ENCODE measurements at regions not wholly inside any gene's neighbourhood (a gene's known extent, or its start where the extent isn't known, plus 50 kb on each side); places are given as distances from the start of the nearest gene placed in this dataset.

GRCh38 chr9:80586786-80587330 is 1015.1 kb downstream of the TLE4 start:
- H2BK12ac ChIP-seq (ENCODE audit: insufficient read length, low read depth, low read length), result no peak overlapping the region
- Mint-ChIP-seq H3K36me3 (ENCODE audit: insufficient read depth in 1 of 3, low read depth in 3 of 3) (no peaks in the 10 kb centered on the region), H3K27ac (no peak overlapping the region), H3K4me3 (no peak overlapping the region), H3K9me3 (no peaks in the 10 kb centered on the region), H3K27me3 (ENCODE audit: low read depth) (no peaks in the 10 kb centered on the region), H3K4me1 (peaks cover 13 to 16% of the 10 kb centered on the region in 2 experiments)
- H2BK15ac ChIP-seq (ENCODE audit: low read depth, low read length), result no peak overlapping the region
- H2AFZ ChIP-seq (ENCODE audit: low read length), result no peak overlapping the region
- H3K27me3 ChIP-seq (ENCODE audit: insufficient read depth, low read length), result no peaks in the 10 kb centered on the region; the same call in 1 of the 2 replicates
- no peak overlapping the region for H3K9ac ChIP-seq (ENCODE audit: extremely low read depth, insufficient read length, low read length)
- no peak overlapping the region for H3K56ac ChIP-seq (ENCODE audit: insufficient read length, low read depth, low read length)
- DNase-seq, result no peak
- H4K91ac ChIP-seq (ENCODE audit: insufficient read length, low read depth, low read length), result no peak overlapping the region
- TF ChIP-seq, protein P1, sequence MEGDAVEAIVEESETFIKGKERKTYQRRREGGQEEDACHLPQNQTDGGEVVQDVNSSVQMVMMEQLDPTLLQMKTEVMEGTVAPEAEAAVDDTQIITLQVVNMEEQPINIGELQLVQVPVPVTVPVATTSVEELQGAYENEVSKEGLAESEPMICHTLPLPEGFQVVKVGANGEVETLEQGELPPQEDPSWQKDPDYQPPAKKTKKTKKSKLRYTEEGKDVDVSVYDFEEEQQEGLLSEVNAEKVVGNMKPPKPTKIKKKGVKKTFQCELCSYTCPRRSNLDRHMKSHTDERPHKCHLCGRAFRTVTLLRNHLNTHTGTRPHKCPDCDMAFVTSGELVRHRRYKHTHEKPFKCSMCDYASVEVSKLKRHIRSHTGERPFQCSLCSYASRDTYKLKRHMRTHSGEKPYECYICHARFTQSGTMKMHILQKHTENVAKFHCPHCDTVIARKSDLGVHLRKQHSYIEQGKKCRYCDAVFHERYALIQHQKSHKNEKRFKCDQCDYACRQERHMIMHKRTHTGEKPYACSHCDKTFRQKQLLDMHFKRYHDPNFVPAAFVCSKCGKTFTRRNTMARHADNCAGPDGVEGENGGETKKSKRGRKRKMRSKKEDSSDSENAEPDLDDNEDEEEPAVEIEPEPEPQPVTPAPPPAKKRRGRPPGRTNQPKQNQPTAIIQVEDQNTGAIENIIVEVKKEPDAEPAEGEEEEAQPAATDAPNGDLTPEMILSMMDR (conservative IDR thresholded peaks at IDR 0.05), result no peak
- no peaks in the 10 kb centered on the region for H3K9me3 ChIP-seq (ENCODE audit: control insufficient read depth, low read depth, low read length)
- H3K23ac ChIP-seq (ENCODE audit: insufficient read length, low read depth, low read length), result no peak overlapping the region
- no peak overlapping the region for H4K5ac ChIP-seq (ENCODE audit: insufficient read length, low read depth, low read length)
- no CpG with 5 or more reads among the region's 1 CpG for WGBS (ENCODE audit: extremely low coverage, insufficient read length, low lambda C conversion rate)
- no peaks in the 10 kb centered on the region for H3K23me2 ChIP-seq (ENCODE audit: insufficient read length, low read depth, low read length, poor library complexity, severe bottlenecking)
- H3K18ac ChIP-seq (ENCODE audit: insufficient read length, low read depth, low read length), result no peak overlapping the region
- H2AK5ac ChIP-seq (ENCODE audit: insufficient read length, low read length), result no peak overlapping the region
- no peak overlapping the region for H3K27ac ChIP-seq (ENCODE audit: insufficient read length, low read depth, low read length)
- H2BK20ac ChIP-seq (ENCODE audit: low read depth, low read length, poor library complexity, severe bottlenecking), result no peak overlapping the region
- H4K20me1 ChIP-seq (ENCODE audit: control insufficient read depth, insufficient read depth, insufficient read length), result no peaks in the 10 kb centered on the region
- no peak overlapping the region for H3K14ac ChIP-seq (ENCODE audit: insufficient read depth, low read length)
- H4K8ac ChIP-seq (replicated peaks; ENCODE audit: insufficient read length, low read depth, low read length), result no peak overlapping the region
- H2BK5ac ChIP-seq (ENCODE audit: insufficient read length, low read length), result no peak overlapping the region
- H3K4me2 ChIP-seq (ENCODE audit: insufficient read depth, insufficient read length, low read length), result no peak overlapping the region
- no peaks in the 10 kb centered on the region for H3K79me2 ChIP-seq (ENCODE audit: insufficient read depth, low read length)
- H2BK120ac ChIP-seq (ENCODE audit: low read depth, low read length, poor library complexity, severe bottlenecking), result no peak overlapping the region
- no peak overlapping the region for H3T11ph ChIP-seq (ENCODE audit: low read length)
- no peaks in the 10 kb centered on the region for H3K79me1 ChIP-seq (ENCODE audit: insufficient read depth, low read depth, low read length, poor library complexity, severe bottlenecking)
- peaks cover 2% of the 10 kb centered on the region; the same call in 1 of the 2 replicates for H3K4me1 ChIP-seq (ENCODE audit: insufficient read depth, low read length)
- no peak overlapping the region for H3K4ac ChIP-seq (ENCODE audit: low read depth, low read length)

Data from H9 (cell line).